SK-N-MC (cell line): ENCODE measurements at regions not wholly inside any gene's neighbourhood (a gene's known extent, or its start where the extent isn't known, plus 50 kb on each side); places are given as distances from the start of the nearest gene placed in this dataset.

Experiments used
- EZH2 ChIP-seq: fragments of 200-600 bp; sonication (generic); IDR thresholded peaks from one replicate; pipeline ENCODE4 v1.6.1; 2017; ENCODE audit warnings: antibody characterized with exemption
- FOXP2 ChIP-seq: optimal IDR thresholded peaks from 2 replicates; pipeline ENCODE3; 2011; ENCODE audit warnings: mild to moderate bottlenecking, moderate library complexity; ENCODE audit not compliant: insufficient read depth; ENCODE audit errors: extremely low read length, control extremely low read depth
- POLR2AphosphoS5 ChIP-seq: IDR thresholded peaks from 2 replicates; pipeline ENCODE4 v1.6.1; 2012; ENCODE audit warnings: mild to moderate bottlenecking, low read depth, low read length, borderline replicate concordance

DNA sequence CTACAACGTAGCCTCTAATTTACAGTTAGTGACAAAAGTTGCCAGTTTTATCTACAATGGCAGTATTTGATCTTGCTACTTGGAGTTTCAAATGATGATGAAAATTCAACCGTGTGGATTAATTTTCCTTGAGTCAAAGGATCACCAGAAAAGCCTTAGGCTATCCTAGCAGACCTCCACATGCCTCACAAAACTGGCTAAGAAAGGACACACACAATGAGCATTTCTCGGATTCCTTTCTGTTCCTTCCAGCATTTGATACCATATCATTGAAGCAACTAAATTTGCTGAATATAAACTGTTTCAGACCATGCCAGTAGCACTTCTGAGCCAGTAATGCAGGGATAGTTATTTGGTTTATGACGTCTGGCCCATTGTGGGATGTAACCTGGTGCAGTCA lies 587.4 kb upstream of the MDFIC2 start:
- TF ChIP-seq POLR2AphosphoS5 (no peak), EZH2 (no peak), FOXP2 (no peak)
